ENCODE measurements at regions not wholly inside any gene's neighbourhood (a gene's known extent, or its start where the extent isn't known, plus 50 kb on each side); places are given as distances from the start of the nearest gene placed in this dataset.

DNA sequence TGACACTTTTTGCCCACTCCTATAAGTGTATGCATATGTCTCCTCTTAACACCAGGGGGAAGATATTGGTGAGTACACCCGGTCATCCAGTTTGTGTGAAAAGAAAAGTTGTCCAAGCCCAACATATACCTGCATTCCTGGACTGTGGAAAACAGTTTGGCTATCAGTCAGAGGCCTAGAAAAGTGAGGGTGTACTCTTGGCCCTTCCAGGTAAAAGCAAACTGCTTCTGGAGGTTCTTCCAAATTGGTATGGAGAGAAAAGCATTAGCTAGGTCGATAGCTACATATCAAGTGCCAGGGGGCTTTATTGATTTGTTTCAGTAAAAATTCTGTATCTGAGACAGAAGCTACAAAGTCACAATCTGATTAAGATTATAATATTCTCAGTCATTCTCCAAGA, 144.0 kb downstream of the SPTSSA start:
- POLR2A ChIA-PET, result no interaction called here
- Histone ChIP-seq H3K9me3 (no peaks in the 10 kb centered on the region), H3K4me2 (no peak overlapping the region), H3K27ac (no peak overlapping the region), H3K4me3 (no peak overlapping the region), H3K4me1 (no peaks in the 10 kb centered on the region)
- no peak for DNase-seq (ENCODE audit: low read depth in 1 of 2, low spot score in 1 of 2)
- CTCF ChIA-PET, result interaction anchor here (0.7 to 1.9 kb wide), 4 partner anchors 10 to 1742 kb away, joined by 3 to 6 read pairs (median 4); no protein-coding TSS in a partner anchor
- WGBS (ENCODE audit: missing lambda C conversion rate), result 2% methylated on average over 2 of the region's 2 CpGs
- TF ChIP-seq RCOR1 (IDR thresholded peaks at IDR 0.05; ENCODE audit: low read depth, low read length), result no peak
- TF ChIP-seq ZSCAN20 (CRISPR knock-in tag; IDR thresholded peaks at IDR 0.05), result no peak
- TF ChIP-seq MYC (IDR thresholded peaks at IDR 0.05; ENCODE audit: borderline replicate concordance, low read length), result no peak
- no peak for TF ChIP-seq HDAC2 (IDR thresholded peaks at IDR 0.05)
- no peak for TF ChIP-seq MAZ (IDR thresholded peaks at IDR 0.05; ENCODE audit: borderline replicate concordance, low read depth, low read length)
- no peak for TF ChIP-seq FOSB (CRISPR knock-in tag; IDR thresholded peaks at IDR 0.05)
- no peak for TF ChIP-seq NR3C1 (IDR thresholded peaks at IDR 0.05)
- no peak for TF ChIP-seq JUNB (IDR thresholded peaks at IDR 0.05)
- no peak for TF ChIP-seq SREBF2 (IDR thresholded peaks at IDR 0.05)
- TF ChIP-seq RARB (CRISPR knock-in tag; IDR thresholded peaks at IDR 0.05), result no peak
- no peak for TF ChIP-seq EHMT2 (IDR thresholded peaks at IDR 0.05; ENCODE audit: low read depth)
- TF ChIP-seq GATA3 (IDR thresholded peaks at IDR 0.05; ENCODE audit: borderline replicate concordance), result no peak
- TF ChIP-seq, protein P1, sequence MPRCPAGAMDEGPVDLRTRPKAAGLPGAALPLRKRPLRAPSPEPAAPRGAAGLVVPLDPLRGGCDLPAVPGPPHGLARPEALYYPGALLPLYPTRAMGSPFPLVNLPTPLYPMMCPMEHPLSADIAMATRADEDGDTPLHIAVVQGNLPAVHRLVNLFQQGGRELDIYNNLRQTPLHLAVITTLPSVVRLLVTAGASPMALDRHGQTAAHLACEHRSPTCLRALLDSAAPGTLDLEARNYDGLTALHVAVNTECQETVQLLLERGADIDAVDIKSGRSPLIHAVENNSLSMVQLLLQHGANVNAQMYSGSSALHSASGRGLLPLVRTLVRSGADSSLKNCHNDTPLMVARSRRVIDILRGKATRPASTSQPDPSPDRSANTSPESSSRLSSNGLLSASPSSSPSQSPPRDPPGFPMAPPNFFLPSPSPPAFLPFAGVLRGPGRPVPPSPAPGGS (IDR thresholded peaks at IDR 0.05), result no peak
- TF ChIP-seq RFX5 (IDR thresholded peaks at IDR 0.05), result no peak
- no peak for FAIRE-seq
- ATAC-seq, result no peak

DNA sequence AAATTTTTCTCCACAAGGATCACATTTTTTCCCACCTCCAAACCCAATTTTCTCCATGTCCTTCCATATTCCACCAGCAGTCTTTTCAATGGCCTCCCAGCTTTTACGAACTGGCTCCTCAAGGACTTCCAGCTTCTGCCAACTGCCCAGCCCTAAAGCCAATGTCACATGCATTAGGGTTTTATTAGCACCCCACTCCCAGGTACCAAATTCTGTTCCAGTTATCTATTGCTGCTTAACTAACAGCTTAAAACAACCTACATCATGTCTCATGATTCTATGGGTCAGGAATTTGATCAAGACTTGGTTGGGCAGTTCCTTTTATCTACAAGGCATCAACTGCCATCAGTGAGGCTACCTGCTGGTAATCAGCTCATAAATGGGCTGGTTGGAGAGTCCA, 151.3 kb downstream of the SPTSSA start:
- Histone ChIP-seq H3K9me3 (0 out of 3 replicates have a peak, but pooled peaks cover 4% of the 10 kb centered on the region), H3K4me1 (no peaks in the 10 kb centered on the region), H3K4me2 (no peak overlapping the region), H3K27ac (no peak overlapping the region), H3K4me3 (no peak overlapping the region)
- no peak for ATAC-seq
- no peak for DNase-seq (ENCODE audit: low read depth in 1 of 2, low spot score in 1 of 2)
- 29% methylated on average over 1 of the region's 1 CpG for WGBS (ENCODE audit: missing lambda C conversion rate)
- ChIA-PET POLR2A (no interaction called here), CTCF (interaction anchor here (0.8 to 3.1 kb wide), 4 partner anchors 9 to 14 kb away, joined by 3 to 18 read pairs (median 6); no protein-coding TSS in a partner anchor)
- TF ChIP-seq GATA3 (IDR thresholded peaks at IDR 0.05; ENCODE audit: borderline replicate concordance), result no peak
- TF ChIP-seq, protein P2, sequence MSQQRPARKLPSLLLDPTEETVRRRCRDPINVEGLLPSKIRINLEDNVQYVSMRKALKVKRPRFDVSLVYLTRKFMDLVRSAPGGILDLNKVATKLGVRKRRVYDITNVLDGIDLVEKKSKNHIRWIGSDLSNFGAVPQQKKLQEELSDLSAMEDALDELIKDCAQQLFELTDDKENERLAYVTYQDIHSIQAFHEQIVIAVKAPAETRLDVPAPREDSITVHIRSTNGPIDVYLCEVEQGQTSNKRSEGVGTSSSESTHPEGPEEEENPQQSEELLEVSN (IDR thresholded peaks at IDR 0.05; ENCODE audit: borderline replicate concordance, low read depth), result no peak
- no peak for TF ChIP-seq NR3C1 (IDR thresholded peaks at IDR 0.05)
- TF ChIP-seq CBX2 (IDR thresholded peaks at IDR 0.05; ENCODE audit: borderline replicate concordance, low read depth), result no peak
- TF ChIP-seq HOXB5 (CRISPR knock-in tag; IDR thresholded peaks at IDR 0.05), result no peak
- TF ChIP-seq SREBF2 (IDR thresholded peaks at IDR 0.05), result no peak
- TF ChIP-seq MYC (IDR thresholded peaks at IDR 0.05; ENCODE audit: borderline replicate concordance, low read length), result no peak
- no peak for TF ChIP-seq EHMT2 (IDR thresholded peaks at IDR 0.05; ENCODE audit: low read depth)
- no peak for TF ChIP-seq POLR2A (IDR thresholded peaks at IDR 0.05; ENCODE audit: low read length)
- TF ChIP-seq, protein P3, sequence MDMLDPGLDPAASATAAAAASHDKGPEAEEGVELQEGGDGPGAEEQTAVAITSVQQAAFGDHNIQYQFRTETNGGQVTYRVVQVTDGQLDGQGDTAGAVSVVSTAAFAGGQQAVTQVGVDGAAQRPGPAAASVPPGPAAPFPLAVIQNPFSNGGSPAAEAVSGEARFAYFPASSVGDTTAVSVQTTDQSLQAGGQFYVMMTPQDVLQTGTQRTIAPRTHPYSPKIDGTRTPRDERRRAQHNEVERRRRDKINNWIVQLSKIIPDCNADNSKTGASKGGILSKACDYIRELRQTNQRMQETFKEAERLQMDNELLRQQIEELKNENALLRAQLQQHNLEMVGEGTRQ (IDR thresholded peaks at IDR 0.05), result no peak
- no peak for TF ChIP-seq CBX8 (IDR thresholded peaks at IDR 0.05)
- TF ChIP-seq HOXA7 (CRISPR knock-in tag; IDR thresholded peaks at IDR 0.05), result no peak
- TF ChIP-seq RAD21 (conservative IDR thresholded peaks at IDR 0.05 in 1 of 2, IDR thresholded peaks at IDR 0.05 in 1 of 2), result no peak
- TF ChIP-seq PHF8 (IDR thresholded peaks at IDR 0.05; ENCODE audit: borderline replicate concordance, low read depth), result no peak
- TF ChIP-seq, protein P1 (IDR thresholded peaks at IDR 0.05), result no peak
- FAIRE-seq, result no peak
